Hindlimb muscle (tissue), 1 donor: ENCODE measurements at regions not wholly inside any gene's neighbourhood (a gene's known extent, or its start where the extent isn't known, plus 50 kb on each side); places are given as distances from the start of the nearest gene placed in this dataset.

ENCODE experiments used
- DNase-seq: peaks from one replicate; pipeline ENCODE4 v3.0.0-alpha.2; 2013

DNA sequence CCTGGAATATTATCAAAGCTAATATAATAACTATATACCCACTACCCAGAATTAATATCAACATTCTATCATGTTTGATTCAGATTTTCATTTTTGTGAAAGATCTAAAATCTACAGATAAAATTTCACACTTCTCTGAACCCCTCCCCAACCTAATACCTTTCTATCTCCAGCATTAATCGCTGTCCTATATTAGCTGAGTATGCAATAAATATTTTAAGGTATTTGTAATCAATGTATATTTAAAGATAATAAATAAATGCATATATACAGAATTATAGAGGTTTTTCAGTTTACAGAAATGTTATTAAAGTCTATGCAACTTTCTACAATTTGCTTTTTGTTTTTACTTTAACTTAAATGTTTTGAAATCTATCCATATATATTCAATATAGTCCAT is 156.7 kb upstream of the NRSN1 start:
- no peak for DNase-seq

DNA sequence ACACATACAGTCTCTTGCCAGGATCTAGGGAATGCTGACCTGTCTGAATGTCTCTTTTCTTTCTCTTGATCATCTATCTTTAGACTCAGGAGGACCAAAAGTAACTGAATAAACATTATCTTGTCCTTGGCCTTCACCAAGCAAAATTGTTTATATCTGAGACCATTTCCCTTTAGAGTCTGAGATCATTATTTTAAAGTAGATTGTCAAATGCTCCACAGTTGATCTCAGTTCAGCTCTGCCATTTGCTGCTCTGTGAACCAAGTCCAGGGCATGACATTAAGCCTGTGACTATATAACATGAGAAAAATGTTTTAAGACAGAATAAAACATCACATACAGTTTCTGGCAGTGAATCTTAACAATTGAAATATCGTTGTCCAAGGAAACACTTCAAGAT is 148.3 kb upstream of the NRSN1 start:
- DNase-seq: no peak

DNA sequence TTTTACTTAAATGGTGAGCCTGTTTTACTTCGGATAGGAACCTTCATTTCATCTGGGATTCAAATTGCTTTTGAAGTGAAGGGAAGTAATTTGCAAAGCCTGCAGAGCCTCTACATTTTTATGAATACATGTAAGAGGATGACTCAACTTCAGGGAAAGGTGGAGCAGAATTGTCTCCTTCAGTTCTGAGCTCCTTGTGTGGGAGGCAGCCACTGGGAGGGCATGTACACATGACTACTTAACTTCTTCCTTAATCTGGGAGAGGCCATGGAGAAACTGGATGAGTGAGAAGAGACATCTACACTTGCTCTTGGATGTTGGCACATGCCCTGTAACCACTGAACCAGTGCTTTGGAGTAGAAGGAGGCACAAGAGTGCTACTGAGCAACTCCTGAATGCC is 145.1 kb upstream of the NRSN1 start:
- DNase-seq: no peak

DNA sequence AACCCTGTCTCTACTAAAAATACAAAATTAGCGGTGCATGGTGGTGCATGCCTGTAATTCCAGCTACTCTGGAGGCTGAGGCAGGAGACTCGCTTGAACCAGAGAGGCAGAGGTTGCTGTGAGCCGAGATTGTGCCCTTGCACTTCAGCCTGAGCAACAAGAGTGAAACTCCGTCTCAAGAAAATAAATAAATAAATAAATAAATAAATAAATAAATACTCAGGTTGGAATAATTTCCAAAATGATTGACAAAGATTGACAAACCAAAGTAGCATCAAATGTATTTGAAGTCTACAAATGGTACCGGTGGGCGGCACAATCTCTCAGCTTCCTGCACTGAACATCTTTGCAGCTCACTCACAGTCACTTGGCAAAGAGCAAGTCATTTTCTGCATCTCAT is 144.1 kb upstream of the NRSN1 start:
- DNase-seq: no peak

DNA sequence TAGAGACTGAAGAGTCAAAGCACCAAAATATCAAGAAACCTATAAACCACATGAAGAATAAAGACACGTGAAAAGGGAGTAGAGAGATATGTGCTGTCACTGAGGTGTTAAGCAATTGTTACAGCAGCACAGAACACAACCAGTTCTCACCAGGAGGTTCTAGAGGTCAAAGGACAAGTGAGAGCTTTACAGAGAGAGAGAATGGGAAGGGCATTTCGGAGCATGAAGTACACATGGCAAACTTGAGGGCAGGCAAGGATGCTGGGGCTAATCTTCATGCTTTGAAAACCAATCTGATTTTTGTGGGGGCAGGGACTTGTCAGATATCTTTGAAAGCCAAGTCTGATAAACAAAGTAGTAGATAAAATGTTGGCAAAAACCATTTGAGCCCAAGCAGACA is 142.3 kb upstream of the NRSN1 start:
- DNase-seq: no peak

DNA sequence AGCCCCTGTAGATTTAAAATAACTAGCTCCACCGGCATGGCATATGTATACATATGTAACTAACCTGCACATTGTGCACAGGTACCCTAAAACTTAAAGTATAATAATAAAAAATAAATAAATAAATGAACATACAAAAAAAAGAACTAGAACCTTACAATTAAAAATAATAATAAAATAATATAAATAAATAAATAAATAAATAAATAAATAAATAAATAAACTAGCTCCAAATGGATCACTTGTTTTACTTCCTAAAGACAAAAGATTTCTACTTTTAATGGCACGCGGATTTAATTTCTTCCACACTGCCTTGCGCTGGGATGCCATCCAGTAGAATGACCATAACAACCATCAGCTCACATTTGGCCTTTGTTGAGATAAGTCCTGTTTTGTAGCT is 141.0 kb upstream of the NRSN1 start:
- no peak for DNase-seq

DNA sequence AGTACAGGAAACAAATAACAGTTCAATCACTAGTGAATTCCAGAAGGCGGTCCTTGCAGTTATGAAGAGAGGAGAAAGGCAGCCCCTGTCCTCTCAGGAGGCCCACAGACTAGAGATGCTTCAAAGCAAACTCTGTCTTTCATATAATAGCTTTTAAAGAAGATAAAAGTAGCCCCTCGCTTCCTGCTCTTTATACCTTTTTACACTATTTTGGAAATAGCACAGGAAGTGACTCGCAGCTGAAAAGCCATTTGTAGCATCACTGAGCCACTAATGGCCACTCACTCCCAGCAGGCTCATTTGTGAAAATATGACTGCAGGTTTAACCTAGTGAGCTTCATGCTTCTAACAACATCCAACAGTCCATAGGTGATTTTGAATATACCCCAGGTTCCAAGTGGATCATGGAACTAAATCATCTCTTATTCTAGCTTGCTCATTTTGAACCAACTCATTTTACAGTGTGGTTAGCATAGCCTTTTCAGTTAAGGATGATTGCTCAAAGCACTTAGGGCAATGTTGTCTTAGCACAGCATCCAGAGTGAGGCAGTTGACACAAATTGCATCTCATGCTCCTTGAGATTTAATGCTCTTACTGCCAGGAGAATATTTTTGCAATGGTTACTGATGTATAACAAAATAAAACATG is 136.0 kb upstream of the NRSN1 start:
- no peak for DNase-seq

DNA sequence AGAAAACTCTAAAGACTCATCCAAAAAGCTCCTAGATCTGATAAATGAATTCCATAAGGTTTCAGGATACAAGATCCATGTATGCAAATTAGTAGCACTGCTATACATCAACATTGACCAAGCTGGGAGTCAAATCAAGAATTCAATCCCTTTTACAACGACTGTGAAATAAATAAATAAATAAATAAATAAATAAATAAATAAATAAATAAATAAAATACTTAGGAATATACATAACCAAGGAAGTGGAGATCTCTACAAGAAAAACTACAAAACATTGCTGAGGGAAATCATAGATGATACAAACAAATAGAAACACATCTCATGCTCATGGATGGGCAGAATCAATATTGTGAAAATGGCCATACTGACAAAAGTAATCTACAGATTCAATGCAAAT is 132.0 kb upstream of the NRSN1 start:
- no peak for DNase-seq

DNA sequence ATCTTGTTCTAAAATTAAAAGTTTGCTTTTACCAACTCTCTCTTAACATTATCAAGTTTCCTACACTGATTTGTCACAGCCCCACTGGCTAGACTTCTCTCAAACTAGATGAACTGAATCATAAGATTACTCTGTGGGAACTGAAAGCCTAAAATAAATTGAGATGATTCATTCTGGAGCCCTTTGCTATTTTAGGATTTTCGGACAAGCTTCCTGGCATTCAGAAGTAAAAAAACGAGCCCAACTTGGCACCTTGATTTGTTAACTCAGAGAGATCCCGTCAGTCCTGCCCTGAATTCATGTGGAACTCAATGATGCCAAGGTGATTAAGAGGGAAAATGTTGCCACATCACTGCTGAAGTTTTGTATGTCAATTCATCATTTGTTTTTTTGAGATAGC is 122.0 kb upstream of the NRSN1 start:
- DNase-seq: no peak

DNA sequence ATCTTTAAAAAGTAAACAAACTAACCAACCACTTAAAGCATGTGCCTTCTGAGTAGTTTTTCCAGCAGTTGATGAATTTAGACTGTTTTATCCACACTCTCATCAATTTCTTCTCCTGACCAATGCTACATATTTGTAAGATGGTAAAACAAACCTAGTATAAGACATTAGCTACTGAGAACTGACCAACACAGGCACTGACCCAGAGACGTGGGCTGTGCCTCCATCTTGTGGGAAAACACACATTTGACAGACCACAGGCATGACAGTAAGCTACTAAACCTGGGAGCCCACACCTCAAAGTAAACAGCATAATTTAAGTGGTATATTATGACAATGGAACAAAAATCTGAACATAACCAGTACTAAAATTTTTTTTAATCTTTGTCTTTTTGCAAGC is 121.4 kb upstream of the NRSN1 start:
- no peak for DNase-seq

DNA sequence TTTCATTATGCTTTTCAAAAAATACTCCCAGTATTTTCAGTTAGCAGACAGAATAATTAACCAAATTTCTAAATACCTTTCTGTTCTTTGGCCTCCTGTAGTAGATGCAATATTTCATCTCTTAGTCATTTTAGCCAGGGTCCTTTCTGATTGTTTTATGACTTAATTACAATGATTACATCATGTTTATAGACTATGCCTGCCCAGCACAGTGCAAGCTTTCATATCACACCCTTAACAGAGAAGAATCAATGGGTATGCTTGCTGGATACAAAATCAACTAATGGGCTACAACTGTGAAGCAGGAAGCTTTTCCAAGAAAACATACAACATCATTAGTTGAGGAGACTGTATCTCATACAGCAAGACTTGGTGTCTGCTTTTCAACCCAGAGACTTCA is 119.8 kb upstream of the NRSN1 start:
- no peak for DNase-seq

DNA sequence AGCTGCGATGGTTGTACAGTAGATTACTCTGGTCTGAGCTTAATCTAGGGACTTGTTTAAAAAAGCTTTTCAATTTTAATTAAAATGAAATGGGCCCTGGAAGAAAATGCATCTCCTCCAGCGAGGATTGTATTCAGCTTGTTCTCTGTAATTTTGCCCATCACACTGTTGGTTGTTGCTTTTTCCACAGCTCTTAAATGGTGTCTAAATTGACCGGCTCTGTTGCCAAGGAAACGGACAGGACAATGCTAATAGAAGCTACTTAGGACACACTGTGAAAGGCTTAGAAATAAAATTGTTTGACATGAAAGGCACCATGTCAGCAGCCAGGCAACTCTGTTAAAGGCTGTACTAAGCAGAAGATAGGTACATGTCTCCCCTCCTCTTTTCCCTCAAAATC is 116.7 kb upstream of the NRSN1 start:
- DNase-seq: no peak

DNA sequence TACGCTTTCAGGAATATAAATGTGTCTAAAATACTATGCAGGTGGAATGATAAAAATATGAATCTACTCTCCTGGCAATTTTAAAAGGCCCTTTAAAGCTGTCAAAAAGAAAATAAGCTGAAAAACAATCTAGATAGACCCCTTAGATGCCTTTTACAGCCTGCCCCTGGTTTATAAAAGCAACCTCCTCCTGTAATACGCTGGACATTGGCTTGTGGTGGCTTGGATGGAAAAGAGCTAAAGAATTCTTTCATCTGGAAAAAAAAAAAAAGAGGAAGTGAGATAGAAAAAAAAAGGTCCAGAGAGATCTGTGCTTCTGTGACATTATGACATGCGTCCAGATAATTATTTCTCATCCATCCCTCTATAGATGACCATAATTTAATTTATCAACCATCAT is 115.9 kb upstream of the NRSN1 start:
- DNase-seq: no peak

DNA sequence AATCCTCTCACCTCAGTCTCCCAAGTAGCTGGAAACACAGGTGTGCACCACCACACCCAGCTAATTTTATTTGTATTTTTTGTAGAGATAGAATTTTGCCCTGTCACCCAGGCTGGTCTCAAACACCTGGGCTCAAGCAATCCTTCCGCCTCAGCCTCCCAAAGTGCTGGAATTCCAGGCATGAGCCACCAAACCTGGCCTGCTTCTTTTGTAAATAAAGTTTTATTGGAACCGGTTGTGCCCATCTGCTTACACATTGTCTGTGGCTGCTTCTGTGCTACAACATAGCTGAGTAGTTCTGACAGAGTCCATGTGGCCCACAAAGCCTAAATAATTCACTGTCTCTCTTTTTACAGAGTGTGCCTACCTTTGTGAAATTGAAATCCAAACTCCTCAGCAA is 109.7 kb upstream of the NRSN1 start:
- no peak for DNase-seq

DNA sequence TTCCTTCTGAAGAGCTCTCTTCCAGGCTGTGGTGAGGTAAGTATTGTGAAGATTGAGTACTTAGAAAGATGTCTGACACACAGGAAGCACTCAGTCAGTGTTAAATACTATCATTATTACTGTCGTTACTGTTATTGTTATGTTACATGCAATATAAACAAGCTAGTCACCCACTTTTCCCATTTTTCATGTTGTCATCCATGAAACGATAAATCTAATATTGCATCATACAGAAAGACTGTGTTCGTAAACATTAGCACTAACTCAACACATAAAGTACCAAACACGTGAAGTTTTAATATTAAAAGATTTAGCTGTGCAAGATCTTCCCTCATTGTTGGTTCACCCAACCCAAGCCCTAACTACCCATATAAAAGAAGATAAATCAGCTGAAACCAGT is 109.2 kb upstream of the NRSN1 start:
- DNase-seq: no peak

DNA sequence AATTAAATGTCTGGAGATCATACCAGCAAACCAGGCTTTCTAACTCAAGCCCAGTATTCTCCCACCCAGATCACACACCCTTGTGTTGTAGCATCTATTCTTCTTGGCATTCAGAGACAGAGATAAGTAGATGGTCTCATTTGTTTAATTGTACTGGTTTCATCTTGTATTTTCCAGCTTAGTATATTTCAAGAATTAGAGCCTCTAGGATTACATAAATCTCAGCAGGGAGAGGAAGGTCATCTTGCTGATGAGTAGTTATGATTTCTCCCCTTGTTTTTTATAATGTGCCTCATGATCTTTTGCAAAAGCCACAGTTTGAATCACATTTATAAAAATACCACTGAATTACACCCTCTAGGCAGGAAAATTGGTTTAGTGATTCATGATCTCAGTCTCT is 106.6 kb upstream of the NRSN1 start:
- DNase-seq: no peak

DNA sequence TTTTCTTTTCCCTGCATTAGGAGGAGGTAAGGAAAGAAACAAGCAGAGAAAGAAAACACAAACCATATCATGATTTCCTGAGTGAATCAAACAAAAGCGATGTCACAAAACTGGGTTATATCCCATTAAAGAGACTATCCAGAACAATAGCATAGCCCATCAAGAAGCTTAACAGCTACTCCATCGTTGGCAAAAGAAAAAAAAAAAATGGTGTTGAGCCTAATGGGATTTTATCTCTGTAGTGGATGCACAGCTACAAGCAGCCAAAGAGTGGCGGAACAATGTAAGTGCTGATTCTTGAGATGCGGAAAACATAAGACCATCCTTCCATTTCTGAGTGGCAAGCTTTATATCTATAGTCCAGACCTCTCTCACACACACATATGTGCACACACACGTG is 106.2 kb upstream of the NRSN1 start:
- DNase-seq: no peak

DNA sequence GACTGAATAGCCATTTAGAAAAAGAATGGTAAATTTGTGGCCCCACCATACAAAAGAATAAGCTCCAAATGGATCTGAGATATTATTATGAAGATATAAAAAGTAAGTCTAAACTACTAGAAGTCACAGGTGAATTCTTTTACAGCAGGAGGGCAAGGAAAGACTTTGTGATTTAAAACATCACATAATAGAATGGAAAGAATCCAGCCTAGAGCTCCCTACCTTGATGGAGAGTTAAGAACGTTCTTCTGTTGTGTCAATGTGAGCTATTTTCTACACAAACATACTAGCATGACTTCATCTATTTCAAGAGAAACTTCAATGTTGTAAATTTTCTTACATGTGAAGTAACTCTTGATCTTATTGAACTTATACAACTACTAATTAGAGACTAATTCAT is 100.0 kb upstream of the NRSN1 start:
- DNase-seq: no peak

DNA sequence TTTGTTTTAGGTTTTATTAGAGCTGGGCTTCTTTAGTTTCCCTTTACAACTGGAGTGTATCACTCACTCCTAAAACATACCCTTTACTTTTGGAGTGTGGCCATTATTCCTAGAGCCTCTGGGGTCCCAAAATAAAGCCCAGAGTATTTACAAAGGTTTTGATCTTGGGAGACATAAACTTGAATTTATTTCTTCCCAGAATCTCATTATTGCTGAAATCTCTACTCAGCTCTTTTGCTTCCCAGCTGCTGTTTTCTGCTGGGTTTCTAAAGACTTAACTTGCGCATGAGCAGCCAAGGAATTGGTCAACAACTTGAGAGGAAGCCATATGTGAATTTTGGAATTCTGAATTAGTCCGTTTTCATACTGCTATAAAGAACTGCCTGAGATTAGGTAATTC is 94.5 kb upstream of the NRSN1 start:
- peak; percentile 13 for DNase-seq

DNA sequence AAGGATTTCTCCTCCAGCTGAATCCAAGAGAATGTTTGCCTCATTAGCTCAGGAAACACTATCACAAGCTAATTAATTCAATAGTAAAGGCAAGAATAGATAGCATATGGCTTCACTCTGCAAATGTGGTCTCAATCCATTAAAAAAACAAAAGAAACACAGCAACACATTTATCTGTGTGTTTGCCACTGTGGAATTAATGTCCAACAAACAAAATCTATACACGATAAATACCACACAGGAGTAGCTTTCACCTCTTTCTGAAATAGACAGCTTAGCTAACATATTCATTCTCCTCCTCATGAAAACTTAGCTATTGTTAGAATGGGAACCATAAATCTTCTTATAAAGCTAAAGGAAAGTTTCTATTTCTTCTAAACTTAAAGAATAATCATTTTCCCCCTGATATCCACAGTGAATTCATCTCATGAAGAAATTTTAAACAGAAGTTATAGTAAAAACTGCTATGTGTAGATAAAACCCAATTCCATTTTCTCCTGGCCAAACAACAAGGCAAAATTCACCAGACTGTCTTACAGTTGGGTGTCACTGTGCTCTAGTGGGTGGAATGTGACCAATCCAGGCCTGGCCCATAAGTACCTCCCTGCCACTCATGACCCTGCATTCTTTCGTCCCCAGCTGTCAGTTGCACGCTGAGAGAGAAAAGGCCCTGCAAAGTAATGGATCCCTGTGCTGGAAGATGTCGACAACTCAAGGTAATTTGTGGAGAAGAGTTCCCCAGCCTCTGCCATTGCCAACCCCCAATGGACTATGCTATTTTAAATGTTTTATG is 92.9 kb upstream of the NRSN1 start:
- DNase-seq: no peak

DNA sequence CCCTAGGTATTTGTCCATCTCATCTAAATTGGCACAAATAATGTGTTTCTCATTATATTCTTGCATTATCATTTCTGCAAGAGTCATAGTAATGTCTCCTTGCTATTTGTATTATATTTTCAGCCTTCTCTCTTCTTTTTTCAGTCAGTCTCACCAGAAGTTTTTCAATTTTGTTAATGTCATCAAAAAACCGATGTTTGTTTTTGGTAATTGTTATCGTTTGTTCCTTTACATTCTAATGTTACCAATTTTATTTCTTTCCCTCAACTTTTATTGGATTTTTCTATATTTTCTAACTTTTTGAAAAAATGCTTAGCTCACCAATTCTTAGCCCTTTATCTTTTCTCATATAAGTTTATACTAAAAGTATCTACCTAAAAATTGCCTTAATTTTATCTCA is 82.2 kb upstream of the NRSN1 start:
- no peak for DNase-seq

DNA sequence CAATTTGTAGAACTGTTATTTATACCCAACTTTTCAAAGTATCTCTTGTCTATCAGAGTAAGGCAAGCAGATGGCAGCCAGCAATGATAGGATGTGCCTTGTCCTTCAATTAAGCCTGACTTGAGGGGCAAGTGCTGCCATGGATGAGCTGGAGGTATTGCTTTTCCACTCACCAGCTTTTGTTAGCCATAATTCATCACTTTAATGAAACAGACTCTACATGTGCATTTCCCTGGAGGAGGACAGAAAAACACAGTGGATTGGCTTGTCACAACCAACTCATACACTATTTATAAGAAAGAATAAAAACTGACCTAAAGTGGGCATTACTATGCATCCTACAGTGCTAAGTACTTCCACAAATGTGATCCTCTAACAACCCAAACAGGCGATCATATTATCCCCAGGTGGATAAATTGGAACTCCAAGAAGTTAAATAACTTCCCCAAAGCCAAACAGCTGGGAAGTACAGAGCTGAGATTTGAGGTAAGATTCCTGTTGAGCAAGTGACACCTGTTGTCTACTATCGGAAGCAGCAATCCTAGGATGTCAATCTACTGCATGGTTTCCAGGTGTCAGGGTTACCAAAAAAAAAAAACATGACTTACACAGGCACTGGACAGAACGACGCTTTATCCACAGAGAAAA is 73.9 kb upstream of the NRSN1 start:
- DNase-seq: peak; percentile 15

DNA sequence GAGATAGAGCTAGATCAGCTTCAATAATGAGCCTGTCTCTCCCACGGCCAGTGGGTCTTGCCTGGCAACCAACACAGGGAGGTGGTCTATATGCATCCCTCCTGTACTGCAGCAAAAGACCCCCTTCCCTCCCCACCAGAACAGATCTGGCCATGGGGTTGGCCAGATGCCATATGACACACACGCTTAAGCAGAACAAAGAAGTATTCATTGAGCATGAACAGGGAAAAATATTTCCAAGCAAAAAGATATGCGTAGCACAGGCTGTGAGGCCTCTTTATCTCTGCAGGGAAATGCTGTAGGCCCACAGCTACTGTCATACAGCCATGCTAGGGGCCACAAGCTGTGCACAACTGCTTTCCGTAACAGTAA is 73.4 kb upstream of the NRSN1 start:
- peak; percentile 11 for DNase-seq

DNA sequence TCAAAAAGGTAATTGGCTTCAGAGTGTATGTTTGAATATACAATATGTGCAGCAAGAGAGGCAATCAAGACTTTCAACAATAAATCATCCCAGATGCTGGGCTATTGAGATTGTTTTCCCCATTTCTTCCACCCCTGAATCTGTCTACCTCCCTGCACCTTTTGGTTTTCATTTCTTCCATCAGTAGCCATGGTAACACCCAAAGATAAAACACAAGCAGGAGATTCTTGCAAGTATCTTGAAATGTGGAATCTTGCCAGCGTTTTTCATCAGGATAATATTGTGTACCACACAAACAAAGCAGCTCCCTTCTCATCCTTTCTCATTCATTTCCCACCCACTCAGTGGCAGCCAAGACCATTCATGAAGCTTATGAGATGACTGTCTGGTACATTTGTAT is 73.0 kb upstream of the NRSN1 start:
- no peak for DNase-seq
